D721Med (cell line): ENCODE measurements at regions not wholly inside any gene's neighbourhood (a gene's known extent, or its start where the extent isn't known, plus 50 kb on each side); places are given as distances from the start of the nearest gene placed in this dataset.

ENCODE experiments used
- DNase-seq: peaks from one replicate; pipeline ENCODE4 v3.0.0; 2011; ENCODE audit warnings: low spot score; ENCODE audit not compliant: insufficient read length
- FAIRE-seq: peaks from 2 replicates; lab custom pipeline; 2011; peaks lifted over from hg19 to GRCh38; lab: Jason Lieb, UNC
- TF ChIP-seq, protein P1 (sequence below): IDR thresholded peaks from 2 replicates; pipeline ENCODE4 v1.5.1; 2012; ENCODE audit warnings: mild to moderate bottlenecking, control low read depth; ENCODE audit not compliant: insufficient read depth; ENCODE audit errors: missing control alignments

DNA sequence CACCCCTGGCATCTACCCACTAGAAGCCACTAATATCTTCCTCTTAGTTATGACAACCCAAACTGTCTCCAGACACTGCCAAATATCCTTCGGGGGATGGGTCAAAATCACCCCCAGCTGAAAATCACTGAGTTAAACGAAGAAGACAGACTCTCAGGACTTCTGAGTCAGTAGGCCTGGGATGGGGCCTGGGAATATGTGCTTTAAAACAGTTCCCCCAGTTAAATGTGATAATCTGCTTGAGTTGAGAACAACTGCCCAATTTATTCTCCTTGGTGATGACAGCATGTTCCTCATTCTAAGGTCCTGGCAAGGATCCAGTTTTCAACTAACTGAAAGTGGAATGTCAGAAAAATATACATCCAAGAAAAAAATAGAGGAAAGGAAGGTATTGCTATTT lies 52.4 kb downstream of the CBLL2 start:
- DNase-seq (no peak), FAIRE-seq (no peak)
- TF ChIP-seq, protein P1, sequence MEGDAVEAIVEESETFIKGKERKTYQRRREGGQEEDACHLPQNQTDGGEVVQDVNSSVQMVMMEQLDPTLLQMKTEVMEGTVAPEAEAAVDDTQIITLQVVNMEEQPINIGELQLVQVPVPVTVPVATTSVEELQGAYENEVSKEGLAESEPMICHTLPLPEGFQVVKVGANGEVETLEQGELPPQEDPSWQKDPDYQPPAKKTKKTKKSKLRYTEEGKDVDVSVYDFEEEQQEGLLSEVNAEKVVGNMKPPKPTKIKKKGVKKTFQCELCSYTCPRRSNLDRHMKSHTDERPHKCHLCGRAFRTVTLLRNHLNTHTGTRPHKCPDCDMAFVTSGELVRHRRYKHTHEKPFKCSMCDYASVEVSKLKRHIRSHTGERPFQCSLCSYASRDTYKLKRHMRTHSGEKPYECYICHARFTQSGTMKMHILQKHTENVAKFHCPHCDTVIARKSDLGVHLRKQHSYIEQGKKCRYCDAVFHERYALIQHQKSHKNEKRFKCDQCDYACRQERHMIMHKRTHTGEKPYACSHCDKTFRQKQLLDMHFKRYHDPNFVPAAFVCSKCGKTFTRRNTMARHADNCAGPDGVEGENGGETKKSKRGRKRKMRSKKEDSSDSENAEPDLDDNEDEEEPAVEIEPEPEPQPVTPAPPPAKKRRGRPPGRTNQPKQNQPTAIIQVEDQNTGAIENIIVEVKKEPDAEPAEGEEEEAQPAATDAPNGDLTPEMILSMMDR = no peak

DNA sequence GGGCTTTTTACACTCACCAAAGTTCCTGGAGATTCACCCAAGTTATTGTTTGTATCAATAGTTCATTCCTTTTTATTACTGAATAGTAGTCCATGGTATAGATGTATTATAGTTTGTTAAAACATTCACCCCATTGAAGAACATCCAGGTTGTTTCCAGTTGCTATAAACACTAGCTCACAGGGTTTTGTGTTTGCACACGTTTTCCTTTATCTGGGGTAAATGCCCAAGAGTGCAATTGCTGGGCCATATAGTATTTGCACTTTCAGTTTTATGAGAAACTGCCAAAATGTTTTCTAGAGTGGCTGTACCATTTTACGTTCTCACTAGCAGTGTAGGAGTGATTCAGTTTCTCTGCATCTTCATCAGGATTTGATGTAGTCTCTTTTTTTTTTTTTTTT lies 57.1 kb downstream of the CBLL2 start:
- FAIRE-seq = no peak
- DNase-seq = no peak
- TF ChIP-seq, protein P1 = no peak

DNA sequence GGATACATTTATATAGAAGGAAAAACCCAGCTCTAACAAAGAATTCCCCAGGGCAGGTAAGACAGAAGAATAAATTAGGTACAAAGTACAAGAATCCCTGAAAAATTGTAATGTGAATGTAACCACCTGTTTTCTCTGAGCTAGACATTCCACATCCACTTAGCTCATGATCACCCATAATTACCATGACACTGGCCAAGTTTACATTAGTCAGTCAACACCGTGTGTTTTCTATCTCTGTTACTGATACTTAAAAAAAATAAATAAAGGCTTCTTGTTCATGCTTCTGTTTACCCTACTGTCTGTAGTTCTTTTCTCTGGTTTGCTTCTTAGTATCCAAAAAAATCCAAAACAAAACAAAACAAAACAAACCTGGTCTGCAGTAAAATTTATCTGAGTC lies 66.0 kb downstream of the CBLL2 start:
- TF ChIP-seq, protein P1 = no peak
- no peak for DNase-seq
- FAIRE-seq = no peak

DNA sequence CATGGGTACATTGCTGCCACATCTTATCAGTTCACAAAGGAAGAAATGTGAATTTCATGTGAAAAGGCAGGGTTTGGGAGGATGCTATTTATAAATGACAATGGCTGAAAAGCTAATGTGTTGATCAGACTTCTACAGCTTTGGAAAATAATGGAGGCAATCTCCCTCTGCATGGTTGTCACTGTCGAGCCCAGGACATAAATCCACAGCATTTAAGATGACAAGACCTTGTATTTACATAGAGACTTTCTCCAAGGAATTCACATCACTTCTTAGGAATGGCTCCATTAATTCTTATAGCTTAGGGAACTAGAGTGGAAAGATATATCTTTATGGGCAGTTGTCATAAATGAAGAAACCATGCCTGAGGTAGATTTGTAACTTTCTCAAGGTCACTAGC lies 66.7 kb downstream of the CBLL2 start:
- DNase-seq (no peak), FAIRE-seq (no peak)
- TF ChIP-seq, protein P1 = no peak

DNA sequence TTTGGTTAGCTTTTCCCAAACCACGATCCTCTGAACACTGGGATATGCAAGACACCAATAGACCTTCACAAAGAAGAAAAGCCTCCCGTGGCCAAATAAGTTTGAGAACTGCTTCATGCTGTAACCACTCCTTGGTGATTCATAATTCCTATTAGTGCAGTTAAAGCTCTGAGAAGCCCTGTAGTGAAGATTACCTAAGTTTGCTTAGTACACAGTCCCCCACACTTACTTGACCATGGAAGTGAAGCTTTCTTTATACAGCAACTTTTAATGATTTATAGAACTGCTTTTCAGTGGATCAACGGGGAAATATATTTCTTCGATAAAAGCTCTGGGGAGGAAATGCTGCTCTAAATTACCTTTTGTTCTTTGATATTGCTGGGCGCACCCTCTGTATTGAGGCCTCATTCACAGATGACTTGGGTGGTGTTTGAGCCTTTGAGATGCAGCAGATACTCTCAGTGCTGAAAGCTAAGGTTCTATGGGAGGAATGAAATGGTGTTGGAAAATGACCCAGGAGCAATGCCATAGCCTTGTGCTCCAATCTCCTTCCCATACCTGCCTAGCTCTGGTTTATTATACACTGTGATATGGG lies 67.4 kb downstream of the CBLL2 start:
- DNase-seq = no peak
- TF ChIP-seq, protein P1 = no peak
- FAIRE-seq = no peak

DNA sequence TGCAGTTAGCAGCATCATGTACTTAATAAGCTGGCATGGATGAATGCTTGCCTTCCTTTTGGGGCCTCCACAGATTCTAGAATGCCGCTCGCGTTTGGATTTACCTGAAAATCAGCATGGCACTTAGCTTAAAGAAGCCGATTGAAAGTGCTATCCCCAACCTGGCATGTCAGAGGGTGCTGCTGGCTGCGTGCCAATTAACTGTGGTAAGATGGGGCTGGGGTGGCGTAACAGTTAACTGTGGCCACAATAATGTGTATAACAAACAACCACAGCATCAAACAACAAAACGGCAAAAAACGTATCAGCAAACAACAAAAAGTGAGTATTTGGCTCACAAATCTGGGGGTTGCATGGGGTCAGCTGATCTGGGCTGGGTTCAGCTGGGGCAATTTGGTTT lies 70.5 kb downstream of the CBLL2 start:
- TF ChIP-seq, protein P1 = no peak
- no peak for FAIRE-seq
- DNase-seq = no peak

DNA sequence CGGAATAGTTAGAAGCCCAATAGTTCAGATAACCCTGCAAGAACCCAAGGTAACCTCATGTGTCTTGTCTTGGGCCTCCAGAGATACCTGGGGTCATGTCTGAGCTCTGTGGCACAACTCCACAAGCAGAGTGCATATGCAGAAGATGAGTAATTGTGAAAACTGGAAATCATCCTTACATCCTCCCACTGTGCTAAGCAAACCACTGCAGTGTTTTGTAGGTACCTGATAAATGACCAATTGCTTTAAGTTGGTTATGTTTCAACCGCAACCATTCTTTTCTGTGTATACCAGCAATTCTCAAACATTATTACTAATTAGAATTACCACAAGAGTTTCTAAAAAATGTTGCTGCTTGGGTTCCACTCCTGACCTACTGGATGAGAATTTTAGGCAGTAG lies 73.2 kb downstream of the CBLL2 start:
- TF ChIP-seq, protein P1 = no peak
- DNase-seq (no peak), FAIRE-seq (no peak)
